ENCODE measurements at regions not wholly inside any gene's neighbourhood (a gene's known extent, or its start where the extent isn't known, plus 50 kb on each side); places are given as distances from the start of the nearest gene placed in this dataset.

DNA sequence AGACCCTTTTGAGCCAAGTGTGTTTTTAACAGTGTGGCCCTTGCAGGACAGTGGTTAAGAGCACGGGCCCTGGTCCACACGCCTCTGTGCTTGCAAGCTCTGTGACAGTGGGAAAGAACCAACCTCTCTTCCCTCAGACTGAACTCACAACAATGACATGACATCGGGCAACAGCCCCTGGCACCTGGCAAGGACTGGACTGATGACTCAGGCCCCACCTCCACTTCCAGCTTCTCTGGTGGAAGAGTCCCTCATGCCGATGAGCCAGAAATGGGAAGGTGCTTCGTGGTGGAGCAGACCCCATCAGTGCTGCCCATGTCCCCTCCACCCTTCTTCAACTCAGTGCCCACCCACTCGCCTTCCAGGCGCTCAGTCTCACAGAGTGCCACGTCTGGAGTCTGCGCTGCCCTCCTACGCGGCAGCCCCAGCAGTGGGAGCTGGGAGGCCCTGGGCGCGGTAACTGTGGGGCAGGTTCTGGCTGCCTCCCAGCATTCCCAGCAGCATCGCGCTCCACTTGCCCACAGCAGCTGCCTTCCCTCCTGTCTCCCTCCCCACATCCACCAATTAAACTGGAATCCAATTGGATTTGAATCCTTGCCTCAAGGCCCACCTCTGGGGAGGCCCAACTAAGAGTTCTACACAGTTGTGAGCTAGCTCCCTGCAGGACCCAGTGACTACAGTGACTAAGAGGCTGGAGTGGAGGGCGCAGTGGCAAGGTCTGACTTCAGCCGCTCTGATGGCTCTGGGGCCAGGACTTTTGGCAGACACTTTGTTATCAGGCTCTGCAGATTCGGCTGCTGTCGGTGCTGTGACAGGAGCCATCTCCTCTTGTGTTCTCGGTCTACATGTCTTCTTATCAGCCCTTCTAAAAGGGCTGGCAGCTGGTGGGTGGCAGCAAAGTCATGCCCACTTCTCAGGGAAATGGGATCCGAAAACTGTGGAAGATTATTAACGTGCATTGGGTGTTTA lies 156.8 kb upstream of the MLN start:
- no peak overlapping the region for H3K4me3 ChIP-seq
- no peaks in the 10 kb centered on the region for H3K27me3 ChIP-seq
- H3K36me3 ChIP-seq, result no peaks in the 10 kb centered on the region
- whole genome bisulfite sequencing (ENCODE audit: insufficient coverage, low coverage, low lambda C conversion rate, missing lambda C conversion rate), result 86% methylated on average over 12 of the region's 22 CpGs
- H3K27ac ChIP-seq, result no peak overlapping the region
- DNase-seq (no peak), ATAC-seq (no peak)
- H3K9me3 ChIP-seq, result no peaks in the 10 kb centered on the region
- no peak for TF ChIP-seq CTCF (IDR thresholded peaks at IDR 0.05)
- TF ChIP-seq POLR2A (IDR thresholded peaks at IDR 0.05), result no peak
- intact Hi-C loops (cut with DNase I), result no loop called here
- no peaks in the 10 kb centered on the region for H3K4me1 ChIP-seq

GRCh38 chr6:33959661-33960344 lies 156.0 kb upstream of the MLN start:
- Histone ChIP-seq H3K27ac (no peak overlapping the region), H3K4me1 (no peaks in the 10 kb centered on the region), H3K9me3 (no peaks in the 10 kb centered on the region), H3K36me3 (no peaks in the 10 kb centered on the region), H3K4me3 (no peak overlapping the region), H3K27me3 (no peaks in the 10 kb centered on the region)
- ATAC-seq (no peak), DNase-seq (no peak)
- TF ChIP-seq CTCF (IDR thresholded peaks at IDR 0.05), result no peak
- no peak for TF ChIP-seq POLR2A (IDR thresholded peaks at IDR 0.05)
- intact Hi-C loops (cut with DNase I), result no loop called here
- no CpG with 5 or more reads among the region's 8 CpGs for WGBS (ENCODE audit: insufficient coverage, low coverage, low lambda C conversion rate, missing lambda C conversion rate)

DNA sequence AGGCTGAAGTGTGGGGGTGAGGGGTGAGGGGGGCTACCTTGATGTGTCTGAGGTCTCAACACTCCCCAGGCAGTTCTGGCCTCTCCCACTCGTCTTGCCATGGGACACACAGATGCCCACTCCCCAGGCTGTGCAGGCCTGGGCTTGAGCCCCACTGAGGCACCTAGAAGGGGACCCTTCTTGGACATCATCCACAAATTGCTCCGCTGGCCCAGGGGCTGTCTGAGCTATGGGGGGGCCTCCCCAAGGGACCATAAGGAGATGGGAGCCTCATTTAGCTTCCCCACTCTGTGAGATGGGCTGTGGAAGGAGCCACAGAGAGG lies 155.5 kb upstream of the MLN start:
- H3K36me3 ChIP-seq, result no peaks in the 10 kb centered on the region
- DNase-seq, result no peak
- no peaks in the 10 kb centered on the region for H3K27me3 ChIP-seq
- WGBS (ENCODE audit: insufficient coverage, low coverage, low lambda C conversion rate, missing lambda C conversion rate), result no CpG with 5 or more reads among the region's 2 CpGs
- H3K4me1 ChIP-seq, result no peaks in the 10 kb centered on the region
- no peak overlapping the region for H3K27ac ChIP-seq
- no peak for TF ChIP-seq POLR2A (IDR thresholded peaks at IDR 0.05)
- TF ChIP-seq CTCF (IDR thresholded peaks at IDR 0.05), result no peak
- H3K9me3 ChIP-seq, result no peaks in the 10 kb centered on the region
- no peak for ATAC-seq
- intact Hi-C loops (cut with DNase I), result no loop called here
- no peak overlapping the region for H3K4me3 ChIP-seq

GRCh38 chr6:33958526-33959328 lies 154.9 kb upstream of the MLN start:
- 57% methylated on average over 2 of the region's 14 CpGs for WGBS (ENCODE audit: insufficient coverage, low coverage, low lambda C conversion rate, missing lambda C conversion rate)
- TF ChIP-seq POLR2A (IDR thresholded peaks at IDR 0.05), result no peak
- TF ChIP-seq CTCF (IDR thresholded peaks at IDR 0.05), result peak in 3 of 4 donors; percentile 14 to 37 (median 21)
- intact Hi-C loops (cut with DNase I), result no loop called here
- Histone ChIP-seq H3K27ac (no peak overlapping the region), H3K4me1 (no peaks in the 10 kb centered on the region), H3K4me3 (no peak overlapping the region), H3K9me3 (no peaks in the 10 kb centered on the region), H3K36me3 (no peaks in the 10 kb centered on the region), H3K27me3 (no peaks in the 10 kb centered on the region)
- DNase-seq (no peak), ATAC-seq (no peak)
